GM12873 (cell line): ENCODE measurements at regions not wholly inside any gene's neighbourhood (a gene's known extent, or its start where the extent isn't known, plus 50 kb on each side); places are given as distances from the start of the nearest gene placed in this dataset.

Experiments
- CTCF ChIP-seq: IDR thresholded peaks from 2 replicates; pipeline ENCODE4 v1.5.1; 2012; ENCODE audit warnings: low read depth, mild to moderate bottlenecking, moderate library complexity, low read length, control low read depth; ENCODE audit not compliant: insufficient read depth; ENCODE audit errors: missing control alignments

- no peak for TF ChIP-seq CTCF
Measured at GRCh38 chr18:45493830-45494229, 121.4 kb upstream of the SLC14A2 start.

GRCh38 chr18:45494811-45495210 is 120.5 kb upstream of the SLC14A2 start:
- TF ChIP-seq CTCF = no peak

DNA sequence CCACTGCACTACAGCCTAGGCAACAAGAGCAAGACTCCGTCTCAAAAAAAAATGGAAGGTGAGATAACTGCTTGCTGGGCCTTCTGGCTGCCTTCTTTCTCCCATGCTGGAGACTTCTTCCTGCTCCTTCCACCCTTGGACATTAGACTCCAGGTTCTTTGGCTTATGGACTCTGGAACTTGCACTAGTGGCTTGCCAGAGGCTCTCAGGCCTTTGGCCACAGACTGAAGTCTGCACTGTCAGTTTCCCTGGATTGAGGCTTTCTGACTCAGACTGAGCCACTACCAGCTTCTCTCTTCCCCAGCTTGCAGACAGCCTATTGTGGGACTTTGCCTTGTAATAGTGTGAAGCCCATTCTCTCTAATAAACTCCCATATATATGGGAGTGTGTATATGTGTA is 118.5 kb upstream of the SLC14A2 start:
- TF ChIP-seq CTCF = no peak

DNA sequence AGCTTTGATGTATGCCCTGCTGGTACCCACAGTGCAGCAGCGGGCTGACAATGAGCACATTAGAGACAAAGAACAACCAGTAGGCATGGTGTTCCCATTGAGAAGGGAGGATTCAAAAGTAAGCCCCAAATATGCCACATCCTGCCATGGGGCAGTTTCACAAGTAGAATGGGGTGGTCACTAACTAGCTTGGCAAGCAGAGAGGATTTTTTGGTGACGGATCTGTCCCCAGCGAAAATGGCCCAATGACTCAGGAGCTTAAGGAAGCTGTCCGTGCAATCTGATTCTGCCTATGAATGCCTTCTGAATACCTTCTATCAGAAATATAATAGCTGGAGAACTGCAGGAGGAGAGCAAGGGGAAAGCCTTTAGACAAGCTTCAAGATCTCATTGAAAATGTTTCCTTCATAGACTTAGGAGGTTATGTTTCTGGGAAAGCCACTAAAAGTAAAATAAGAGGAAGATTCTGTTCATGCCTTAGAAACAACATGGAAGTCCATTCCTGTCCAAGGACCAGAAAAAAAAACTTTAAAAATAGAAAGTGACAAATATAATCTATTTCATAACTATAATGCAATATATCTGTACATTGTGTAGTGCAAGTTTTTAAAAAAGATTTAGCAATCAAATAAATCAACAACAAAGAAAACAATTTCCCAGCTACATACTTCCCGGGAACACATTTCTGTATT is 117.5 kb upstream of the SLC14A2 start:
- no peak for TF ChIP-seq CTCF

DNA sequence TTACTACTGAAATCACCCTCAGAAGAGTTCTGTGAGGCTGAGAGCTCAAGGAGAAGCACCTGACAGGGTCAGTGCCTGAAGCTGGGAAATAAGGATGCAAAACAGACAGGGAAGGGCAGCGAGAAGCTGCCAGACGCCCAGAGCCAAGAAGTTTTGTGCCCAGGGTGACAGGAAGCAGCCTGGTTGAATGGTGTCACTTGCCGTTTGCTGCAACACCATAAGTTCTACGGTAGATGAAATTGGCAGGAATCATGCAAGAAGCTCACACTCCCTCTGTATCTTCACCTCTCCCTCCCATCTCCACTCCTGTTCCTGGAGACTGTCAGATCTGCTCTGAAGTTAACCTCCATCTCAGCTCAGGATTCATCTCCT is 117.0 kb upstream of the SLC14A2 start:
- no peak for TF ChIP-seq CTCF

GRCh38 chr18:45503990-45504389 is 111.3 kb upstream of the SLC14A2 start:
- no peak for TF ChIP-seq CTCF

DNA sequence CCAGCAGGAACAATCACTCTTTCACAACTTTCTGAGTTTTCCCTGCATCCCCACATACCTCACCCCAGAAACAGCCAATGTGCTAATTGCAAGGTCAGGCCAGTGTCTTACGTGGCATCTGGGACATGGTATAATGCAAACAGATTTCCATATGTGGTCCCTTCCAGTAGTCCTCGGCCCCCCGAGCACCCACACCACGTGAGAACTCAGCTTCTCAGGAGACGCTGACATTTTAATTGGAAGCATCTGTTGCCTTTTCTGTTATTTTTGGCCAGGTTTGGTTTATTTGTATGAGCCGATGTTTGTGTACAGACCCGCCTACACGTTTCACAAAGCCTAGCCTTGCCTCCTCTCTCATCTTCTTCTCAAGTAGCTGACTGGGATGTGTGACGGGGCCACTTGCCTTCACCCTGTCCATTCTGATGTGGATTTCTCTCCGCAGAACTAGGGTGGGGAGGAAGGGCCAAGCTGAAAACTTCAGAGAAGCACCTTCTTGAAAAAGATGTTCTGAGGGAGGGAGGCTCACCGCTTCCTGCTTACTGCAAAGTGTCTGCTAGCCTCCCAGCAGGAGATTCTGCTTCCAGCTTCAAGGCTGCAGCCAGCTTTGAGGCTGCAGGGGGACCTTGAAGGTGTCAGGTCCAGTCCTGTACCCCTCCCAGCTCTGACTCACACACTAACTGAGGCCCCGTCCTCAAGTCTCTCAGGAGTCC is 109.6 kb upstream of the SLC14A2 start:
- no peak for TF ChIP-seq CTCF
